Immature natural killer cell (primary cell): ENCODE measurements at regions not wholly inside any gene's neighbourhood (a gene's known extent, or its start where the extent isn't known, plus 50 kb on each side); places are given as distances from the start of the nearest gene placed in this dataset.
A peak's percentile ranks its signal among the peaks of the same experiment; 100 is the strongest.

Source experiments
- DNase-seq, 3 donors: peaks; one replicate each; pipeline ENCODE4 v3.0.0; 2022; ENCODE audit warnings: mixed read lengths in 1 of 3
- H3K27ac Mint-ChIP-seq, 6 donors: one replicate each; pipeline ENCODE4 v1.8.0; 2020; ENCODE audit warnings: mixed read lengths in 6 of 6, mild to moderate bottlenecking in 5 of 6, inconsistent platforms in 4 of 6, moderate library complexity in 3 of 6
- H3K27me3 Mint-ChIP-seq, 3 donors: one replicate each; pipeline ENCODE4 v1.8.0; 2020 to 2021; ENCODE audit warnings: low read depth in 3 of 3, mild to moderate bottlenecking in 3 of 3, mixed read lengths in 3 of 3, moderate library complexity in 3 of 3, inconsistent platforms in 1 of 3
- H3K36me3 Mint-ChIP-seq, 3 donors: one replicate each; pipeline ENCODE4 v1.8.0; 2020; ENCODE audit warnings: mixed read lengths in 3 of 3, inconsistent platforms in 2 of 3, mild to moderate bottlenecking in 2 of 3
- H3K4me1 Mint-ChIP-seq, 2 donors: one replicate each; pipeline ENCODE4 v1.8.0; 2020; ENCODE audit warnings: inconsistent platforms in 2 of 2, mild to moderate bottlenecking in 2 of 2, mixed read lengths in 2 of 2, moderate library complexity in 1 of 2
- H3K4me3 Mint-ChIP-seq, 5 donors: one replicate each; pipeline ENCODE4 v1.8.0; 2020; ENCODE audit warnings: mild to moderate bottlenecking in 5 of 5, mixed read lengths in 5 of 5, inconsistent platforms in 3 of 5, moderate library complexity in 3 of 5
- H3K9me3 Mint-ChIP-seq, 6 donors: one replicate each; pipeline ENCODE4 v1.8.0; 2020; ENCODE audit warnings: mild to moderate bottlenecking in 6 of 6, mixed read lengths in 6 of 6, inconsistent platforms in 4 of 6, moderate library complexity in 3 of 6

GRCh38 chr3:69554576-69554975, 168.7 kb upstream of the FRMD4B start:
- Mint-ChIP-seq H3K4me1 (no peaks in the 10 kb centered on the region), H3K27me3 (no peaks in the 10 kb centered on the region), H3K36me3 (no peaks in the 10 kb centered on the region), H3K27ac (no peak overlapping the region), H3K4me3 (no peak overlapping the region), H3K9me3 (peaks cover 0 to 3% (median 0%) of the 10 kb centered on the region in 6 donors)
- DNase-seq: no peak

GRCh38 chr3:69553888-69554287, 168.0 kb upstream of the FRMD4B start:
- H3K9me3 Mint-ChIP-seq: peaks cover 0 to 3% (median 0%) of the 10 kb centered on the region in 6 donors
- H3K27ac Mint-ChIP-seq: no peak overlapping the region
- no peaks in the 10 kb centered on the region for H3K4me1 Mint-ChIP-seq
- no peak overlapping the region for H3K4me3 Mint-ChIP-seq
- DNase-seq: no peak
- no peaks in the 10 kb centered on the region for H3K36me3 Mint-ChIP-seq
- peaks cover 0 to 2% (median 0%) of the 10 kb centered on the region in 3 donors for H3K27me3 Mint-ChIP-seq

- H3K27ac Mint-ChIP-seq: no peak overlapping the region
- no peaks in the 10 kb centered on the region for H3K36me3 Mint-ChIP-seq
- H3K9me3 Mint-ChIP-seq: no peaks in the 10 kb centered on the region
- no peaks in the 10 kb centered on the region for H3K4me1 Mint-ChIP-seq
- no peak for DNase-seq
- H3K27me3 Mint-ChIP-seq: peaks cover 4 to 8% (median 6%) of the 10 kb centered on the region in 3 donors
- no peak overlapping the region for H3K4me3 Mint-ChIP-seq
Observed at GRCh38 chr3:69547461-69547880, 161.6 kb upstream of the FRMD4B start.

GRCh38 chr3:69542805-69543429, 157.0 kb upstream of the FRMD4B start:
- DNase-seq: no peak
- Mint-ChIP-seq H3K27ac (no peak overlapping the region), H3K9me3 (peaks cover 0 to 3% (median 0%) of the 10 kb centered on the region in 6 donors), H3K4me3 (no peak overlapping the region), H3K4me1 (no peaks in the 10 kb centered on the region), H3K27me3 (peaks cover 7 to 16% (median 12%) of the 10 kb centered on the region in 3 donors), H3K36me3 (no peaks in the 10 kb centered on the region)

- DNase-seq: no peak
- H3K4me3 Mint-ChIP-seq: no peak overlapping the region
Observed at GRCh38 chr3:69542089-69542804, 156.4 kb upstream of the FRMD4B start.

GRCh38 chr3:69541711-69542088, 155.8 kb upstream of the FRMD4B start:
- Mint-ChIP-seq H3K27ac (no peak overlapping the region), H3K36me3 (no peaks in the 10 kb centered on the region), H3K27me3 (peaks cover 11 to 16% (median 15%) of the 10 kb centered on the region in 3 donors), H3K4me3 (no peak overlapping the region), H3K9me3 (peaks cover 0 to 3% (median 0%) of the 10 kb centered on the region in 6 donors), H3K4me1 (no peaks in the 10 kb centered on the region)
- DNase-seq: no peak

More at GRCh38 chr3:69542089-69542804, 156.4 kb upstream of the FRMD4B start:
- peaks cover 11 to 16% (median 16%) of the 10 kb centered on the region in 3 donors for H3K27me3 Mint-ChIP-seq
- H3K27ac Mint-ChIP-seq: no peak overlapping the region
- H3K9me3 Mint-ChIP-seq: peaks cover 0 to 3% (median 0%) of the 10 kb centered on the region in 6 donors
- H3K36me3 Mint-ChIP-seq: no peaks in the 10 kb centered on the region
- H3K4me1 Mint-ChIP-seq: no peaks in the 10 kb centered on the region

GRCh38 chr3:69540706-69541581, 155.1 kb upstream of the FRMD4B start:
- H3K27ac Mint-ChIP-seq: no peak overlapping the region
- H3K36me3 Mint-ChIP-seq: no peaks in the 10 kb centered on the region
- no peaks in the 10 kb centered on the region for H3K4me1 Mint-ChIP-seq
- H3K9me3 Mint-ChIP-seq: peaks cover 0 to 3% (median 0%) of the 10 kb centered on the region in 6 donors
- H3K4me3 Mint-ChIP-seq: peak overlapping the region in 1 of 5 donors; percentile 3
- DNase-seq: no peak
- peaks cover 11 to 16% (median 14%) of the 10 kb centered on the region in 3 donors for H3K27me3 Mint-ChIP-seq

GRCh38 chr3:69539134-69539533, 153.2 kb upstream of the FRMD4B start:
- Mint-ChIP-seq H3K27me3 (peaks cover 9 to 16% (median 14%) of the 10 kb centered on the region in 3 donors), H3K36me3 (no peaks in the 10 kb centered on the region), H3K9me3 (peaks cover 0 to 5% (median 0%) of the 10 kb centered on the region in 6 donors), H3K27ac (no peak overlapping the region), H3K4me1 (no peaks in the 10 kb centered on the region), H3K4me3 (no peak overlapping the region)
- DNase-seq: no peak

- H3K4me1 Mint-ChIP-seq: no peaks in the 10 kb centered on the region
- no peak for DNase-seq
- H3K27me3 Mint-ChIP-seq: peaks cover 9 to 14% (median 12%) of the 10 kb centered on the region in 3 donors
- H3K4me3 Mint-ChIP-seq: no peak overlapping the region
- no peak overlapping the region for H3K27ac Mint-ChIP-seq
- H3K9me3 Mint-ChIP-seq: peaks cover 0 to 6% (median 0%) of the 10 kb centered on the region in 6 donors
- H3K36me3 Mint-ChIP-seq: no peaks in the 10 kb centered on the region
Observed at GRCh38 chr3:69538281-69538680, 152.4 kb upstream of the FRMD4B start.

- Mint-ChIP-seq H3K36me3 (no peaks in the 10 kb centered on the region), H3K9me3 (peaks cover 0 to 6% (median 0%) of the 10 kb centered on the region in 6 donors), H3K27ac (no peak overlapping the region), H3K4me1 (no peaks in the 10 kb centered on the region), H3K4me3 (no peak overlapping the region), H3K27me3 (peaks cover 5 to 12% (median 9%) of the 10 kb centered on the region in 3 donors)
- no peak for DNase-seq
Observed at GRCh38 chr3:69536306-69537020, 150.6 kb upstream of the FRMD4B start.

- H3K27ac Mint-ChIP-seq: no peak overlapping the region
- no peak overlapping the region for H3K4me3 Mint-ChIP-seq
- DNase-seq: no peak
- no peaks in the 10 kb centered on the region for H3K36me3 Mint-ChIP-seq
- H3K4me1 Mint-ChIP-seq: no peaks in the 10 kb centered on the region
- peaks cover 0 to 3% (median 0%) of the 10 kb centered on the region in 6 donors for H3K9me3 Mint-ChIP-seq
- peaks cover 4 to 6% (median 5%) of the 10 kb centered on the region in 3 donors for H3K27me3 Mint-ChIP-seq
Observed at GRCh38 chr3:69535613-69536012, 149.7 kb upstream of the FRMD4B start.

- no peak overlapping the region for H3K4me3 Mint-ChIP-seq
- H3K27me3 Mint-ChIP-seq: peaks cover 0 to 4% (median 3%) of the 10 kb centered on the region in 3 donors
- H3K36me3 Mint-ChIP-seq: no peaks in the 10 kb centered on the region
- H3K9me3 Mint-ChIP-seq: peaks cover 0 to 3% (median 0%) of the 10 kb centered on the region in 6 donors
- no peaks in the 10 kb centered on the region for H3K4me1 Mint-ChIP-seq
- no peak overlapping the region for H3K27ac Mint-ChIP-seq
- DNase-seq: no peak
Observed at GRCh38 chr3:69532547-69533224, 146.8 kb upstream of the FRMD4B start.
